Panc1 (cell line): ENCODE measurements at regions not wholly inside any gene's neighbourhood (a gene's known extent, or its start where the extent isn't known, plus 50 kb on each side); places are given as distances from the start of the nearest gene placed in this dataset.

Experiments used
- POLR2AphosphoS5 ChIP-seq: IDR thresholded peaks from 2 replicates; pipeline ENCODE4 v1.6.1; 2012; ENCODE audit warnings: mild to moderate bottlenecking, low read depth, low read length, moderate library complexity
- TF ChIP-seq, protein P1 (sequence below): fragments of 450-650 bp; IDR thresholded peaks from 2 replicates; pipeline ENCODE4 v1.5.1; 2017; ENCODE audit warnings: mild to moderate bottlenecking
- TF ChIP-seq, protein P2 (sequence below), 2 experiments: IDR thresholded peaks; 2 replicates each; pipeline ENCODE4 v1.6.1; 2011 to 2012; ENCODE audit warnings: low read depth in 2 of 2, control low read depth in 1 of 2, low read length in 1 of 2, mild to moderate bottlenecking in 1 of 2, moderate library complexity in 1 of 2; ENCODE audit not compliant: insufficient read depth in 1 of 2

DNA sequence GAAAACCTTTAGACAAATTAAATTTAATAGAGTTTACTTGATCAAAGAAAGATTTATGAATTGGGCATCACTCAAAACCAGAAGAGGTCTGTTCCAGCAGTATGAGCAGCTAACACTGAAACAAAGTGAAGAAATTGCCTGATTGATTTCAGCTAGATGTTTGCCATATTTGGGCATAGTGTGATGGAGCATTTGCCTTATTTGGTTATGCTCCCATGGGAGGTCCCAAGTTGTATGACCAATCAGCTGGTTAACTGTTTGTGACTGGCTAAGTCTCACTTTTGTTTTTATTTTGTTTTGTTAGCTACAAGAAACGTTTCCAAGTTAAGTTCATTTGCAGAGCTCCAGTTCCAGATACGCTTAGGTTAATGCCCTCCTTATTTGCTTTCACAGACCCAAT, 53.3 kb upstream of the LMNB1 start:
- TF ChIP-seq, protein P1, sequence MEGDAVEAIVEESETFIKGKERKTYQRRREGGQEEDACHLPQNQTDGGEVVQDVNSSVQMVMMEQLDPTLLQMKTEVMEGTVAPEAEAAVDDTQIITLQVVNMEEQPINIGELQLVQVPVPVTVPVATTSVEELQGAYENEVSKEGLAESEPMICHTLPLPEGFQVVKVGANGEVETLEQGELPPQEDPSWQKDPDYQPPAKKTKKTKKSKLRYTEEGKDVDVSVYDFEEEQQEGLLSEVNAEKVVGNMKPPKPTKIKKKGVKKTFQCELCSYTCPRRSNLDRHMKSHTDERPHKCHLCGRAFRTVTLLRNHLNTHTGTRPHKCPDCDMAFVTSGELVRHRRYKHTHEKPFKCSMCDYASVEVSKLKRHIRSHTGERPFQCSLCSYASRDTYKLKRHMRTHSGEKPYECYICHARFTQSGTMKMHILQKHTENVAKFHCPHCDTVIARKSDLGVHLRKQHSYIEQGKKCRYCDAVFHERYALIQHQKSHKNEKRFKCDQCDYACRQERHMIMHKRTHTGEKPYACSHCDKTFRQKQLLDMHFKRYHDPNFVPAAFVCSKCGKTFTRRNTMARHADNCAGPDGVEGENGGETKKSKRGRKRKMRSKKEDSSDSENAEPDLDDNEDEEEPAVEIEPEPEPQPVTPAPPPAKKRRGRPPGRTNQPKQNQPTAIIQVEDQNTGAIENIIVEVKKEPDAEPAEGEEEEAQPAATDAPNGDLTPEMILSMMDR, result no peak
- TF ChIP-seq, protein P2, sequence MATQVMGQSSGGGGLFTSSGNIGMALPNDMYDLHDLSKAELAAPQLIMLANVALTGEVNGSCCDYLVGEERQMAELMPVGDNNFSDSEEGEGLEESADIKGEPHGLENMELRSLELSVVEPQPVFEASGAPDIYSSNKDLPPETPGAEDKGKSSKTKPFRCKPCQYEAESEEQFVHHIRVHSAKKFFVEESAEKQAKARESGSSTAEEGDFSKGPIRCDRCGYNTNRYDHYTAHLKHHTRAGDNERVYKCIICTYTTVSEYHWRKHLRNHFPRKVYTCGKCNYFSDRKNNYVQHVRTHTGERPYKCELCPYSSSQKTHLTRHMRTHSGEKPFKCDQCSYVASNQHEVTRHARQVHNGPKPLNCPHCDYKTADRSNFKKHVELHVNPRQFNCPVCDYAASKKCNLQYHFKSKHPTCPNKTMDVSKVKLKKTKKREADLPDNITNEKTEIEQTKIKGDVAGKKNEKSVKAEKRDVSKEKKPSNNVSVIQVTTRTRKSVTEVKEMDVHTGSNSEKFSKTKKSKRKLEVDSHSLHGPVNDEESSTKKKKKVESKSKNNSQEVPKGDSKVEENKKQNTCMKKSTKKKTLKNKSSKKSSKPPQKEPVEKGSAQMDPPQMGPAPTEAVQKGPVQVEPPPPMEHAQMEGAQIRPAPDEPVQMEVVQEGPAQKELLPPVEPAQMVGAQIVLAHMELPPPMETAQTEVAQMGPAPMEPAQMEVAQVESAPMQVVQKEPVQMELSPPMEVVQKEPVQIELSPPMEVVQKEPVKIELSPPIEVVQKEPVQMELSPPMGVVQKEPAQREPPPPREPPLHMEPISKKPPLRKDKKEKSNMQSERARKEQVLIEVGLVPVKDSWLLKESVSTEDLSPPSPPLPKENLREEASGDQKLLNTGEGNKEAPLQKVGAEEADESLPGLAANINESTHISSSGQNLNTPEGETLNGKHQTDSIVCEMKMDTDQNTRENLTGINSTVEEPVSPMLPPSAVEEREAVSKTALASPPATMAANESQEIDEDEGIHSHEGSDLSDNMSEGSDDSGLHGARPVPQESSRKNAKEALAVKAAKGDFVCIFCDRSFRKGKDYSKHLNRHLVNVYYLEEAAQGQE (IDR thresholded peaks at IDR 0.05; ENCODE audit: insufficient read depth in 1 of 2, low read depth in 2 of 2, low read length in 1 of 2), result no peak
- no peak for TF ChIP-seq POLR2AphosphoS5
